ENCODE measurements at regions not wholly inside any gene's neighbourhood (a gene's known extent, or its start where the extent isn't known, plus 50 kb on each side); places are given as distances from the start of the nearest gene placed in this dataset.

DNA sequence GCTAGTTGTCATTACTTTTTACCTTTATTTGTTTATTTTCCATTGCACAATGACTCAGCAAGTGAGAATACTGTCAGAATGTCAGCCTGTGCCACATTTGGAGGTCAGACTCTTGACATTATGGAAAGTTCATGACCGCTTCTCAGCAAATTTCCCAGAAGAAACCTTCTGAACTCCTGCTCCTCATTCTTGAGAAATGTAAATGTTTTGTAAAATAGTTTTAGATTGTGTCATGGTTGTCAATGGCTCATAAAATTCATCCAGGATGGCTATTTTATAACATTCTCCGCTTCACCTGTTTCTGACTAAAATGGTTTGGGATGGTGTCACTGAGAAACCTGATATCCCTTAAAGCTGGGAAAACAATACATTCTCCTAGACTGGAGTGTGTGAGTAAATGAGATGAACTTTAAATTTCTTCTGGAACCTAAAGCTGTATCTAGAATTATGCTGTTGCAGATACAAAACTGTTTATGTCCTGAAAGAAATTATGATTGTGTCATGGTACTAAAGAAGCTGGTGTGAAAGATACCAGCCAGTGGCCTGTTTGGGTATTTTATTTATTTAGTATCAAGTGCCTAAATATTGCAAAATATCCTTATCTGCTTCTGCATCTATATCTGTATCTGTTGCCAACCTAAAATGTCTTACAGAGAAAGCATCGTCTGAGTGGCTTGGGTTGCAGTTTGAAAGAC lies 671.7 kb downstream of the GATA3 start:
- TF ChIP-seq CTCF (IDR thresholded peaks at IDR 0.05; ENCODE audit: insufficient read depth, low read depth, low read length): no peak
- no peak for TF ChIP-seq EZH2 (IDR thresholded peaks at IDR 0.05; ENCODE audit: insufficient read depth, low read length)
